Esophagus muscularis mucosa (tissue), 4 donors: ENCODE measurements at regions not wholly inside any gene's neighbourhood (a gene's known extent, or its start where the extent isn't known, plus 50 kb on each side); places are given as distances from the start of the nearest gene placed in this dataset.

ENCODE experiments used
- CTCF ChIP-seq, 3 experiments: fragments of 200-600 bp in 2 of 3; fragments of 450-650 bp in 1 of 3; sonication (generic) in 2 of 3; IDR thresholded peaks; one replicate each; pipeline ENCODE4 v1.5.1; 2017 to 2019; ENCODE audit warnings: antibody characterized with exemption in 3 of 3, mild to moderate bottlenecking in 2 of 3, moderate library complexity in 1 of 3
- EP300 ChIP-seq: sonication (generic); formaldehyde crosslinking; IDR thresholded peaks from one replicate; pipeline ENCODE4 v1.6.1; 2017; ENCODE audit warnings: antibody characterized with exemption
- POLR2AphosphoS5 ChIP-seq, 2 donors: sonication (generic); formaldehyde crosslinking; IDR thresholded peaks; one replicate each; pipeline ENCODE4 v1.6.1; 2017; ENCODE audit warnings: antibody characterized with exemption in 2 of 2

DNA sequence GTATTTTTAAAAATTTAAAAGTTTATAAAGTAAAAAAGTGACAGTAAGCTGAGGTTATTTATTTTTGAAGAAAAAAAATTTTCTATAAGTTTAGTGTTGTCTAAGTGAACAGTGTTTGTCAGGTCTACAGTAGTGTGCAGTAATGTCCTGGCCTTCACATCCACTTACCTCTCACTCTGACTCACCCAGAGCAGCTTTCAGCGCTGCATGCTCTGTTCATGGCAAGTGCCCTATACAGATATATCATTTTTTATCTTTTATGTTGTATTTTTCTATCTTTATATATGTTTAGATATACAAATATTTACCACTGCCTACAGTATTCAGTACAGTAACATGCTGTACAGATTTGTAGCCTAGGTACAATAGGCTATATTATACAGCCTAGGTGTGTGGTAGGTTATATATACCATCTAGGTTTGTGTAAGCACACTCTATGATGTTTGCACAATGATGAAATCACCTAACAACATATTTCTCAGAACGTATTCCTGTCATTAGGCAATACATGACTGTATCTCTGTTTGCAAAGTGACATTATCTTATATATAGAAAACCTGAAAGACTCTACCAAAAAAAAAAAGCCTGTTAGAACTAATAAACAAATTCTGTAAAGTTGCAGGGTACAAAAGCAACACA lies 75.9 kb upstream of the TMC3 start:
- TF ChIP-seq EP300, result no peak
- no peak for TF ChIP-seq CTCF (IDR thresholded peaks at IDR 0.05)
- TF ChIP-seq POLR2AphosphoS5 (IDR thresholded peaks at IDR 0.05), result no peak
